Brain pericyte (primary cell): ENCODE measurements at regions not wholly inside any gene's neighbourhood (a gene's known extent, or its start where the extent isn't known, plus 50 kb on each side); places are given as distances from the start of the nearest gene placed in this dataset.
"Not testable (repeated sequence)": the region's sequence is repeated elsewhere in the genome, so short reads cannot be mapped to it uniquely, and the experiment has no call there.

ENCODE experiments used
- DNase-seq: peaks from one replicate; pipeline ENCODE4 v3.0.0-alpha.2; 2012; ENCODE audit warnings: low read depth, low spot score

DNA sequence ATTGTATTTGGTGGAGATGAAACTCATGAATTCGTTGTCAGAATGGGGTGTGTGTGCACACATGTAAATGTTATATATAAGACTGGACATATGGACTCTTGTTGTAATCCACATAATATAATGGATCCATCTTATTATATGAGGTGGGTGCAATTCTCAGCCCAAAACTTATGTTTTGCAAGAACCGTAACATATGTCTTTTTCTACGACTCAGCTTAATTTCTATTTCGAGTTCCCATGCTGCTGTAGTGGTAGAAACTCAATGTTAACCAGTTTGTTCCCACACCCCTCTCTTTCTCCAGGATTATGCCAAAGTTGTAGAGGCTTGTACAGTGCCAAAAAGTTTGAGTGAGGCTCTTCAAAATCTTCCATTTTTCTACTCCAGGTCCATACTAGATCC, 112.5 kb upstream of the SPOPL start:
- no peak for DNase-seq

GRCh38 chr2:138390316-138390945, 111.1 kb upstream of the SPOPL start:
- DNase-seq, result no peak

DNA sequence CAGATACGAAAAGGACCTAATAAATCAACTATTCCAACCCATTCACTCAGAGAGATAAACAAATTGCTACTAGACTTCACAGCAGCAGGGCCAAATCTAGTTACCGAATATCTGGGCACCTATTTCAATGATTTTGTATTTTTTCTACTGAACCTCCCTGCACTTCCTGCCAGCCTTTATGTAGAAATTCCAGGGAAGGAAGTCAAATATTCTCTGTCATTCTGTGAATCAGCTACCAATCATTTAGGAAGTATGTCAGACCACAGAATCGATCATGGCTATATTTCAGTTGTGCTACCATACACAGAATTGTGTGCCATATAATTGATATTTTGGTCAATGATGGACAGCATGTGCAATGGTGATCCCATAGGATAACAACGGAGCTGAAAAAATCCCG, 109.6 kb upstream of the SPOPL start:
- no peak for DNase-seq

- no peak for DNase-seq
These were observed 105.8 kb upstream of the SPOPL start for GRCh38 chr2:138395565-138396306.

DNA sequence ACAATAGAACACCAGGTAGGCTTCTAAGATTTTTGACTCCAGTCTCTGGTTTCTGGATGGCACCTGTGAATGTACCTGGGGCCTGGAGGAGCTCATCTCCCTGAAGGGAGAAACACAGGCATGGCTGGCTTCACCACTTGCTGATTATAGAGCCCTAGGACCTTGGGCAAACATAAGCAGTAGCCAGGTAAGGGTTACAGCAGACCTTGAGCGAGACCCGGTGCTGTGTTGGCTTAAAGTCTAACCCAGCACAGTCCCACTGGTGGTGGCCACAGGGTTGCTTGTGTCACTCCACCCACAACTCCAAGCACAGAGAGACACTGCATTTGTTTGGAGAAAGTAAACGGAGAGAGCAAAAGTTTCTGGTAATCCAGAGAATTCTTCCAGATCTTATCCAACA, 104.7 kb upstream of the SPOPL start:
- DNase-seq, result no peak

- no peak for DNase-seq
These were observed 98.1 kb upstream of the SPOPL start for GRCh38 chr2:138403431-138403927.

GRCh38 chr2:138414014-138414413, 87.6 kb upstream of the SPOPL start:
- DNase-seq, result no peak

GRCh38 chr2:138415985-138416384, 85.6 kb upstream of the SPOPL start:
- DNase-seq, result no peak

GRCh38 chr2:138418453-138418852, 83.1 kb upstream of the SPOPL start:
- no peak for DNase-seq

DNA sequence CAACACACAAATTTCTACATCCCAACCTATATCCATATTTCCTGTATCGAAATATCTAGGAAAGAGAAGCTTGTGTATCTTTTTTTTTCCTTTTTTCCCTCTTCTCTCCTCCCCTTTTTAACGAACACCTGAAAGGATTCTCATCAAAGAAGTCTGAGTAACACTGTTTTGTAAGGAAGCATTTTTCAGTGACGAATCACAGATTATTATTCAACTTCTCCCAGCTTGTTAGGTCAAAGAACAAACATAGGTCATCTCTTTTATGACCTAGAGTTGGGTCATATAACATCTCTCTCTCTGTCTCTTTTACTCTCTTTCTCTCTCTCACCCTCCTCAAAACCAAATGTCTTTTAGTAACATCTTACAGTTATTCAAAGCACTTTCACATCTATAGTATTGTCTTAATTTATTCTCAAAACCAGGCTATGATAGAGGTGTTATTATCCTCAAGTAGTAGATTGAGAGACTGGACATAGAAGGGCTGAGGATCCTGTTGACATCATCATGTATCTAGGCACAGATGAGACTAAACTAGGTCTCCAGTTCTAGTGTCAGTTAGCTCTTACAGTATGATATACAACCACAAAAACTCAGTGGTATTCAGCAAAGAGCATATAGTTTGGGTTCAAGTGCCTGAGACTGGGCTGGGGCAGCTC, 80.1 kb upstream of the SPOPL start:
- no peak for DNase-seq

- DNase-seq, result no peak
These were observed 79.6 kb upstream of the SPOPL start for GRCh38 chr2:138421971-138422335.

DNA sequence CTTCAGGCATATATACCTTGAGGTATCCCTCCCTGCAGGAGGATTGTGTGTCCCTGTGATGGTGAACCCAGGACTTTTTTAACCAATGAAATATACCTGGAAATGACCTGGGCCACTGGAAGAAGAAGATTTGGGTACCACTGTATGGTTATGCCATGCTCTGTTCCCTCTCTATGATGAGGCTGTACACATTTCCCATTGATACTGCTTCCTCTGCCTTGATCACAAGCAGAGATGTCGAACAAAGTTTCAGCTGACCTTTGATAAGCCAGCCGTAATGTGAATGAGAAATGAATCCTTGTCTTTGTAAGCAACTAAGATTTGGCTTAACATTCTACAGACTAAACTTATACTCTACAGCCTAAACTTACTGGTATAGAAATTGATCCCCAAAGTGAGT, 78.4 kb upstream of the SPOPL start:
- no peak for DNase-seq

DNA sequence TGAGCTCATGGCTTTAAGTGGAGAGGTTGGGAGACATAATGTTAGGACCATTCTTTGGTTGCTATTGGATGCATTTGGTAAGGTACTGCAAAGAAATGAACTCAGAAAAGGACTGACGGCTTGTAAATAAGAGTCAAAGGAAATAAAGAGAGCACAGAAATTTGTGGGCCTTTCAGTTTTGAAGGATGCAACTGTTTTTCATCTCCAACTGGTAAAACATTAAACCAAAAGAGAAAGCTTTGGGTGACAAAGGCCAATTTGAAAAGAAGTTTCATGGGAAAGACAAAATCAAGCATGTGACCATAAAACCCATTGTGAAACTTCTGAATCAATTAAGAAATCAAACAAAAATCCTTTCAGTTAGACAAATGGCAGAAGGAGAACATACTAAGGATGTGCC, 77.8 kb upstream of the SPOPL start:
- DNase-seq, result no peak

DNA sequence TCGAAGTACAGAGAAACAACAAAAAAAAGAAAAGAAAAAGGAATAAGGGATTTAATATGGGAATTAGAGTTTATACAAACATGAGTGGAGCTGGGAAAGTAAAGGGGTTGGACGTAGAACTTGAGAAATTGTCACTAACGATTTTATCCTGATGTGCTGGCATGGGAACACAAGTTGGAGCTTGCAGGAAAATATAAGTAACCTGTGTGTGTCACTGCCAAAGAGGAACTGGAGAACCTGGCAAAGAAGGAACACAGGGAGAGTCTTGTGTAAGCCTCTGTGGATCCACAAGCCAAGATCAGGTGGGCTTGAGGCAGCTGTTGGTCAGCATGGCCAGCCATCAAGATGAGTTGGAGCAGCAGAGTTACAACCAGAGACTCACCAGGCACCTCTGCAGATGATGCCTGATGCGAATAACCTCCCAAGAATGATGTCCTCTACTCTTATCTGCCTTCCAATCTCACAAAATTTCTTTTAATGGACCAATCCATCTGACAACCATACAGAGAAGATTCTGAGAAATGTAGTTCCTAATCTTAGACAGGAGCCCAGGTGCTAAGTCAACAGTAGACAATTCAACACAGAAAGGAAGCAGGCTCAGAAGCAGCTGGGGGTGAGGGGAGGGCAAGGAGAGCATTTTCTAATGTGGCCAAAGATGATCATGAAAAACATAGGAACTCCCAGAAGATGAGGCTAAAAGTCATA, 77.0 kb upstream of the SPOPL start:
- DNase-seq, result no peak

DNA sequence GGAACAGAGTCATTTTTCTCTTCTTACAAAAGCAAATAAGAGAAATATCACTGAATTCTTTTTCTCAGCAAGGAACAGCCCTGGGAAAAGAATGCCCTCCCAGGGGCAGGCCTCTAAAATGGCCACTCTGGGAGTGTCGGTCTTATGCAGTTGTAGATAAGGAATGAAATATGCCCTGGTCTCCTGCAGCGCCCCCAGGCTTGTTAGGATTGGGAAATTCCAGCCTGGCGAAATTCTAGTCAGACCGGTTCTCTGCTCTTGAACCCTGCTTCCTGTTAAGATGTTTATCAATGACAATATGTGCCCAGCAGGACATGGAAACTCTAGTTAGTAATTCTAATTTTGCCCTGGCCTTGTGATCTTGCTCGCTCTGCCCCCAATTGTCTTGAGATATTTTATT, 75.5 kb upstream of the SPOPL start:
- not testable (repeated sequence) for DNase-seq

- DNase-seq, result no peak
These were observed 72.7 kb upstream of the SPOPL start for GRCh38 chr2:138428710-138429440.

- DNase-seq, result no peak
These were observed 71.4 kb upstream of the SPOPL start for GRCh38 chr2:138430181-138430580.

DNA sequence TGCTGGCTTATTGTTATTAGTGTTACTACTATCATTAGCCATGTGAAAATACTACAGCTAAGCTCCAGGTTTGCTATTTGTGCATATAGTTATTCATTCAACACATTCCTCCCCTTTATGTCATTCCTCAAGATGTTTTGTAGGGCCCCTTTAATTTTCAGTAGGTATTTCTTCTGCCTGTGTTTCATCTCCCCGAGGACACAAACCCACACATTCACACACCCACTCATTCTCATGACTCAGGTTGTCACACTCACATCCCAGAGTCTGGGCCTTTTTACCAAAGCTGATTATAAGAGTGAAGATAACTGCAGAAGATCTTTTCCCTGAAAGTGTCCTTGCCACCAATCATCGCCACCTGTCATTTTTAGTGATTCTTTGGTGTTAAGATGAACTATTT, 68.6 kb upstream of the SPOPL start:
- no peak for DNase-seq

- no peak for DNase-seq
These were observed 67.3 kb upstream of the SPOPL start for GRCh38 chr2:138433995-138434951.

- no peak for DNase-seq
These were observed 65.9 kb upstream of the SPOPL start for GRCh38 chr2:138435701-138436100.
